Retina (tissue), 1 donor: ENCODE measurements at regions not wholly inside any gene's neighbourhood (a gene's known extent, or its start where the extent isn't known, plus 50 kb on each side); places are given as distances from the start of the nearest gene placed in this dataset.

Experiments
- DNase-seq: peaks from one replicate; pipeline ENCODE4 v3.0.0-alpha.2; 2016

- no peak for DNase-seq
Observed at GRCh38 chr3:193879099-193879863, 256.7 kb upstream of the HES1 start.

- no peak for DNase-seq
Observed at GRCh38 chr3:193879864-193880242, 256.1 kb upstream of the HES1 start.

- DNase-seq, result no peak
Observed at GRCh38 chr3:193882091-193882490, 253.9 kb upstream of the HES1 start.

DNA sequence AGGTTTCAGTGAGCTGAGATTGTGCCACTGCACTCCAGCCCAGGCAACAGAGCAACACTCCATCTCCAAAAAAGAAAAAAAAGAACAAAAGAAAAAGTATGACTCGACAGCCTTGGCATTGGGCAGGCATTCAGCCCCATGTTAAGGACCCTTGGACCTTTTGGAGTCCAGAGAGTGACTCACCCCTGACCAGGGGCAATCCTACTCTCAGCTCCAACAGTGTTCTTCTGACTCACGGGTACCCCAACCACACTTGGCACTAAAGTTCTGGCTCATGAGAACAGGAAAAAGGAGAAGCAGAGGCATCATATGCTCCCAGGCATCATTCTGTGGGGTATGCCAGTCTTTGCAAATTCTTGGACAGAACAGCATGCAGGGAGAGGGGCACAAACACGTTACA is 252.4 kb upstream of the HES1 start:
- DNase-seq, result no peak

- peak; percentile 63 for DNase-seq
Observed at GRCh38 chr3:193884027-193884426, 251.9 kb upstream of the HES1 start.

DNA sequence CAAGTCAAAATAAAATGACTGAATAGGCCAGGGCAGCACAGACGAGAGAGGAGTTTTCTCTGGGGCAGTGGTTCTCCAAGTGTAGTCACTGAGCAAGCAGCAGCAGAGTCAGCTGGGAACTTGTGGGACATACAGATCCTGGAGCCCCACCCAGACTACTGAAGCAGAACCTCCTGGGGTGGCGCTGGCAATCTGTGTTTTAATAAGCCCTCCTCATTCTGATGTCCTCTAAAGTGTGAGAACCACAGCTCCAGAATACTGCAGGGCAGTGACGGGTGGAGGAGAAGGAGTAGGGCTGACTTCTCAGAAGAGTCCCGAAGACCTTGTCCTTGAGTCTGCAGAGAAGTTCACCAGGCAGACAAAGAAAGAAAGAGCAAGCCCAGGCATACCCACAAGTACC is 251.3 kb upstream of the HES1 start:
- no peak for DNase-seq

DNA sequence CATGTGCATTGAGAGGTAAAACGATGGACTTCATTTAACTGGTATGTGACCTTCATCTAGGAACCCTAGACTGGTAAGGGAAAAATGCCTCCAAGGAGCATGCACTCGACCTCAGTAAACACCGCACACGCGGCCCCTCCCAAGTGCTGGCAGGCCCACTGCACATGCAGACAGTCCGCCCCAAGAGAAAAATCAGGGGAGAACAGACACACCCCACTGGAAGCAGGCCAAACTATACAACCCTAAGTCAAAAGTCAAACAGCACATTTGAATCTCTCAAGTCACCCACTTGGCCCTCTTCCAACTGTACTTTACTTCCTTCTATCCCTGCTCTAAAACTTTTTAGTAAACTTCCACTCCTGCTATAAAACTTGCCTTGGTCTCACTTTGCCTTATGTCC is 250.1 kb upstream of the HES1 start:
- no peak for DNase-seq

- no peak for DNase-seq
Observed at GRCh38 chr3:193890016-193890897, 245.7 kb upstream of the HES1 start.

DNA sequence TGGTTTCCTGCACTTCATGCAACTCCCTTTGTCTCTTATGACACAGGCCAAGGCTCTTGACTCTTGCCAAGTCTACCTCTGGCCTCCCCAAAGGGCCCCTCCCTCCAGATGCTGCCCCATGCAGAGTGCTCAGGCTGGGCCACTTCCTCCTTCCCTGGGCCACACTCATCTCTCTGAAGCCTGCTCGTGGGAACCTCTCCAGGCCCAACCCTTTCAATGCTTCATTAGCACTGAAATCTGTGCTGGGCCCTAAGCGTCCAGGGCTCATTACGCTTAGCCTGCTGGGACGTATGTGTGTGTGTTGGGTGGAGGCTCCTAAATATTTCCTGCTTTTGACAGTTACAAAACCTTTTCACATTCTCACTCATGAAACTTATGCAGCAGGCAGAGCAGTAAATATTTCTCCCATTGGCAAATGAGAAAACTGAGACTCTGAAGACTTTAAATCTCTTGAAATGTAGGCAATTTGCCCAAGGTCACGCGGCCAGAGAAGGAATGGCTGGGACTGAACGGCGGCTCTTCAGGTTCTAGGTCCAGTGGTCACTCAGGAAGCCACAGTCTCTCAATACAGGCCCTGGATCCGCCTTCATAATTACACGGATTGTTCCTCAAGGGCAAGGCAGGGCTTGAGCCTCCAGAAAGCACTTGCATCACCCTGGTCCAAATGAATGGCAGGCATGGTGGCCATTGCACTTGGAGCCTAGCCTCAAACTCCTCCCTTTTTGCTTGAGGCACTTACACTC is 241.7 kb upstream of the HES1 start:
- no peak for DNase-seq

GRCh38 chr3:193895409-193895808 is 240.5 kb upstream of the HES1 start:
- no peak for DNase-seq

DNA sequence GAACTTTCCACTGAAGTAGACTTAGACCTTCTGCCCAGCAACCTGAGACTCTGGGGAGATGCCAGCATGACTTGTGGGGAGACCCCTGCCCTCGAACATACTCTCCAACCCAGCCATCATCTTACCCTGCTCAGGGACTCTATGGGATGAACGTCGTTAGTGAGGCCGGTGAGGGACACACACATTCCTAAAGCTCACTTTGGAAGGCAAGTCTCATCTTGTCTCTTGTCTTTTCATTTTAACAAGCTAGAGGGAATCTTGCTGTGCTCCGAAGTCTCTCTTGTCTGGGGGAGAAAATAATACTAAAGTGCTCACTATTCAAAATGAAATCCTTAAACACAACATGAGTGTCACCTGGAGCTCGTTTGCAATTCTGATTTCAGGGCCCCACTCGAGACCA is 239.5 kb upstream of the HES1 start:
- DNase-seq, result no peak

DNA sequence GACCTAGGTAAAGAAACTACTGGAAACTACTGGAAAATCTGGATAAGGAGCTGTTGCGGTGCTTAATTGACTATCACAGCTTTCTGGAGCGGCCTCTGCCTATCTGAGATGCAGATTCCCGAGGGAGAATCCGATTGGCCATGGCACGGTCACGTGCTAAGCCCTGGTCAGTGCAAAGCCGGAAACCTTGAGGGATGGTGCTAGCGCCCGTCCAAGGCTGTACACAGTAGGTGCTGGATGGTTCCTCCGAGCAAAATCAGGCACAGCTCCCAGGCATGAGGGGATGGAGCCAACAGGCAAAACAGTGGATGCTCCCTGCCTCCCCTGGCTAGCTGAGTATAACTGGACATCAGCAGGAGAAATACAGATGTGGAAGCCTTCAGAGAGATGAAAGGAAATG is 238.7 kb upstream of the HES1 start:
- DNase-seq, result peak; percentile 32

GRCh38 chr3:193897731-193898180 is 238.2 kb upstream of the HES1 start:
- peak; percentile 42 for DNase-seq

DNA sequence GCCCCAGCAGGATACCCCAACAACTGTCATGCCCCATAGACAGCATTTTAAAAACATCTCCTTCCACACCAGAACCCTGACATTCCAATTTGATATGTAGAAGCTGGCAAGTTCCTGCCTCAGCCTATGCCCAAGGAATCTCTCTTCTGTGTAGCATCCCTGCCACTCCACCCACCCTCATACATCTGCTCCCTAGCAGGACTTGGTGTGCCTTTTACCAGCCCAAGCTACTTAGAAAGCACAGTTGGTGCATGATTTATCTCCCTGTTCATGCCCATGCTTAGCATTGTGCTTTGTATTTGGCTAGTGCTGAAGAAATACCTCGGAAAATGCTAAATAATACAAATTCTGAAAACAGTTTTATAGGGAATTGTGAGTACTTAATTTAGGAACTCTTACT is 236.9 kb upstream of the HES1 start:
- DNase-seq, result no peak

- DNase-seq, result no peak
Observed at GRCh38 chr3:193901007-193901406, 234.9 kb upstream of the HES1 start.

- DNase-seq, result peak; percentile 36
Observed at GRCh38 chr3:193902607-193903511, 233.1 kb upstream of the HES1 start.

GRCh38 chr3:193903512-193903817 is 232.5 kb upstream of the HES1 start:
- DNase-seq, result no peak

- no peak for DNase-seq
Observed at GRCh38 chr3:193903966-193904365, 232.0 kb upstream of the HES1 start.

- DNase-seq, result no peak
Observed at GRCh38 chr3:193905541-193906396, 230.2 kb upstream of the HES1 start.

- no peak for DNase-seq
Observed at GRCh38 chr3:193906849-193907410, 229.0 kb upstream of the HES1 start.

- no peak for DNase-seq
Observed at GRCh38 chr3:193908181-193908744, 227.7 kb upstream of the HES1 start.
